NCI-H1694 treated with DMSO at 0.1 percent for 48 hours (cell line): ENCODE measurements at regions not wholly inside any gene's neighbourhood (a gene's known extent, or its start where the extent isn't known, plus 50 kb on each side); places are given as distances from the start of the nearest gene placed in this dataset.

Experiments
- DNase-seq: peaks from one replicate; lab custom pipeline; 2025; lab: John Stamatoyannopoulos, UW

GRCh38 chr6:141451511-141452353 is 681.0 kb upstream of the GJE1 start:
- DNase-seq: no peak

GRCh38 chr6:141451181-141451510 is 681.6 kb upstream of the GJE1 start:
- DNase-seq: no peak

- DNase-seq: no peak
Observed at GRCh38 chr6:141445928-141446628, 686.6 kb upstream of the GJE1 start.

GRCh38 chr6:141443668-141444289 is 688.9 kb upstream of the GJE1 start:
- DNase-seq: no peak

DNA sequence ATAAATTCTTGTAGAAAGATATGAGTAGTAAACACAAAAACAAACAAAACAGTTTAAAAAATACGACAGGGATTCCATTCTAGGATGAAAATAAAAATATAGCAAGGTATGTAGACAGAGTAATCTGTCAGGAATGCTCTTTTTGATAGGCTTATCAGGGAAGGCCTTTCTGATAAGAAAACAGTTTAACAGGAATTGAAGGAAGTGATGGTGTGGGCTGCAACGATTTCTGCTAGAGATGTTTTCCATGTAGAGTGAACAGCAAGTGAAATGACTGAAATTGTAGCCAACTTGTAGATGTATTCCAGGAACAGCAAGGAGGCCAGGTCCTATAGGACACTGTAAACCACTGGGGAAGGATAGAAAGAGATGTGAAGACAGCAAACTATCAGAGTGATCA is 689.7 kb upstream of the GJE1 start:
- no peak for DNase-seq

DNA sequence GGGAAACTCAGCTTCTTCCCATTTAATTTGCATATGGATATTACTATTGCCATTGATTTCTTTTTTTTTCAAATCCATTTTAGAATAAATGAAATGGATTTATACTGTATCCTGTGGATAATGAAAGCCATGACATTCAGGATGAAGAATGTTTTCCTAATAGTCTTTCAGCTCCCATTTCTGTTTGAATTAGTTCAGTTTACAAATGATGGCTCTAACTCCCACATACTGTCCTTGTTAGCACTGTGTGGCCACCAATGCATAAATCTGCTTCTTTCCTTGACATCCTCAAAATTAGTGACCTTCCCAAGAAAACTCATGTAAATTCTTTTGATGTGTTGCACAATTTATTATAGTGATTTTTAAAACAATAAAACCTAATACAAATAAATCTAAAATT is 693.2 kb upstream of the GJE1 start:
- no peak for DNase-seq

- DNase-seq: no peak
Observed at GRCh38 chr6:141437685-141438084, 695.0 kb upstream of the GJE1 start.

GRCh38 chr6:141437011-141437410 is 695.7 kb upstream of the GJE1 start:
- no peak for DNase-seq

GRCh38 chr6:141426400-141426980 is 706.2 kb upstream of the GJE1 start:
- DNase-seq: no peak

DNA sequence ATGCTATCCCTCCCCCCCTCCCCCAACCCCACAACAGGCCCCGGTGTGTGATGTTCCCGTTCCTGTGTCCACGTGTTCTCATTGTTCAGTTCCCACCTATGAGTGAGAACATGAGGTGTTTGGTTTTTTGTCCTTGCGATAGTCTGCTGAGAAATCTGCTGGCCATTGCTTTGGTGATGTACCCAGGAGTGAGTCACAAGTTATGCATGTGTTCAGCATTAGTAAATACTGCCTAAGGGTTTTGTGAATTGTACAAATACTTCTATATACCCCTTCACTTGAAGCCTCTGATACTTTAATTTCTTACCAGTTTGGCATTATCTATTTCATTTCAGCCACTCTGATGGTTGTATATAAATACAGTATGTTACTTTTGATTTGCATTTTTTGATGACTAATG is 711.3 kb upstream of the GJE1 start:
- no peak for DNase-seq

GRCh38 chr6:141418076-141418475 is 714.6 kb upstream of the GJE1 start:
- DNase-seq: no peak

DNA sequence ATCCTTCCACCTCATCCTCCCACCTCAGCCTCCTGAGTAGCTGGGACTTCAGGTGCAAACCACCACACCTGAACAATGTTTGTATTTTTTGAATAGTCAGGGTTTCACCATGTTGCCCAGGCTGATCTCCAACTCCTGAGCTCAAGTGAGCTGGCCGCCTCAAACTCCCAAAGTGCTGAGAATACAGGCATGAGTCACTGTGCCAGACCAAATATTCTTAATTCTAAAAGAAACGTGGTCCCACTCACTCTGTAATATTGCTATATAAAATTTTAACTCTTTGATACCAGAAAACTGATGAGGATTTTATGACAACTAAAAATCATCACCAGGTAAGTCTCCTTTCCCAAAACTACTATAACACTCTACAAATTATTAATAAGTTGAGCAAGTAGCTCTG is 716.8 kb upstream of the GJE1 start:
- no peak for DNase-seq

DNA sequence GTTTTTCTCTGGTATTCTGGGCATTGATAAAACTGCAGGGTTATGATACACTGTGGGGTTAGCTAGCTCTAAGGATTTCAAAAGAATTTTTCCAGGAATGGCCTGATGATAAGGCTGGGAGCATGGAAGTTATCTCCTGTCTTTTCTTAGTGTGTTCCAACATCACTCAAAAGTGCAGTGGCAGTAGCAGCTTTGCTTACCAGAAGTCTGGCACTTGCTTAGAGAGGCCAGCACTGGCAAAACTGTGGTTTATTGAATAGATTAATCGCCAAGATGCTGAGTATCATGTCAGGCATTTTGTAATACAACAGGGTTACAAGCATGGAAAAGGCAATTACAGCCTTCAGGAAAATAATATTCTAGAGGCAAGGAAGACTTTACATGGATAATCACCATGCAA is 719.5 kb upstream of the GJE1 start:
- no peak for DNase-seq

DNA sequence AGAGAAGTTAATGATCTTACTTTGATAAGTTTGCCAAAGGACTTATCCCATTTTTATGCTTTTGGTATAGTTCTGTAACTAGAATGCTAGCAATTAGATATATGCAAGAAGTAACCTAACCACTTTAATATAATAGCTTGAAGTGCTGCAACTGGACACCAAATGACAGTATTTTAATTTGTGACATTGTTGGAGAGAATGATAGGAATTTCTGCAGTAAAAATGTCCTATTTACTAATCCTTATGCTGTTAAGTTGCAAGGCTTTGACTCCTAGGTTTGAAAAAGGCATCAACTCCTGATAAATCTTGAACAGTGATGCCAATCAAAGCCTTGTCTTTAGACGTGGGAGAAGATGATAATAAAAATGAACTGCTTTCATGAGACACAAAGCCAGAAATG is 726.0 kb upstream of the GJE1 start:
- no peak for DNase-seq

DNA sequence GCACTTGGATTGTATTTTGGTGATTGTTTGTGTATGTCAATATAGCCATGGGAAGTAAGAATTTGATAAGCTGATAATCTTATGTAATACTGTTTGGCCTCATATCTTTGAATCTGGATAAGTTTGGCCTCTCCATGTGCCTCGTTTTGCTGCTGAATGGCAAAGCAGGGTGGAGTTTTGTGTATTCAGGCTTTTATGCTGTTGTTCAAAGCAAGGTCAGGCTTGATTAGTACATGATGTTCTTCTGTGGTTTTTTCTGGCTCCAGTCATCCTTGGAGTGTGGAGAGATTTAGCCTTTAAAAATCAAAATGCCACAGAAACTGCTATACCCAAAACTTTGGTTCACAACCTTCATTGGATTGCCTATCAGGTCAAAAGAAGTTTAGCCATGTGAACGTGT is 728.9 kb upstream of the GJE1 start:
- no peak for DNase-seq

DNA sequence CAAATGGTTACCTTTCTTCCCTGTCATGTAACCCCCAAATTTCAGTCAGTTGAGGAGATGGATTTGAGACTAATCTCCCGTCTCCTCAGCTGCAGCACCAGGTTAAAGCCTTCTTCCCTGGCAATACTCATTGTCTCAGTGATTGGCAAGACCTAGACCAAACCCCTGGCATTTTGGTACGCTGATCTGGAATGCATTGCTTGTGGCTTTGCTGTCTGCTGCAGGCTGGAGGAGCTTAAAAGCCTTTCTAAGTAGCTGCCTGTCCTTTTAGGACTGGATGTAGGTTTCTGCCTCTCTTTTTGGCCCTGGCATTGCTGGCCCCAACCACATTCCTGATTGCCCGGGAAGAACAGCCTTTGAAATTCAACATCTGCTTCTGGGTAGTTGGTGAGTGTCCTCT is 729.6 kb upstream of the GJE1 start:
- no peak for DNase-seq

- no peak for DNase-seq
Observed at GRCh38 chr6:141402489-141402888, 730.2 kb upstream of the GJE1 start.

DNA sequence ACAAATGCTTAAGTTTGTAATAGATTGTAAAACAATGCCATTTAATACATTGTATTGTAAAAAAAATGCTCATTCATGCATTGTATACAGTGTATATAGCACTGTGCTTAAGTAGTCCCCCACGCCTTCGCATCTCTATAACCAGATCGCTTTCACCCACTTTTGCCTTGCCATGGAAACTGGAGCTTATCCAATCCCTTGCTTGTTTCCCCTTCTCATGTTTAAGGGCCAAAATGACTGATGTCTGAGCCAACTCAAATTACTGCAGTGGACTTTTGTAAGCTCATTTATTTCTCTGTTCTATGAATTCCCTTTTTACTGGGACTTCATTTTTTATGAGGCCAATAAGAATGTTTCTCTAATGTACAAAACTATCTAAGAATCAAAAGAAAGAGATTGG is 730.9 kb upstream of the GJE1 start:
- DNase-seq: no peak

DNA sequence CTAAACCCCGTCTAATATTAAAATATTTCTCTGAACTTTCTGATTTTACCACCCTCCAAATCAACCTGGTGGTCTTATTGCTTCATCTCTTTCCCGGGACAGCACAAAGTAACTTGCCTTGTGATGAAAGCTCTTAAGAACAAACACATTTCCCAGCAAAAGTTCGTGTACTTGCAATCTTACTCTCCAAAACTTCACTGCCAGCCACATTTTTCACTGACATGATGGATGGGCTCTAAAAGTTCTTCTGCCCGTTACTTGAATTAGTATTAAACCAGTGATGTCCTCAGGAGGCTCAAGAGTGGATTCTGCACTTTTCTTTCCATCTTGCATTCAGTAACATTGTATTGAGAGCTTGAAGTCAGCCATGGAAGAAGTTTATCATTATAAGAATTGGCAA is 731.6 kb upstream of the GJE1 start:
- no peak for DNase-seq

GRCh38 chr6:141398949-141399348 is 733.8 kb upstream of the GJE1 start:
- no peak for DNase-seq

DNA sequence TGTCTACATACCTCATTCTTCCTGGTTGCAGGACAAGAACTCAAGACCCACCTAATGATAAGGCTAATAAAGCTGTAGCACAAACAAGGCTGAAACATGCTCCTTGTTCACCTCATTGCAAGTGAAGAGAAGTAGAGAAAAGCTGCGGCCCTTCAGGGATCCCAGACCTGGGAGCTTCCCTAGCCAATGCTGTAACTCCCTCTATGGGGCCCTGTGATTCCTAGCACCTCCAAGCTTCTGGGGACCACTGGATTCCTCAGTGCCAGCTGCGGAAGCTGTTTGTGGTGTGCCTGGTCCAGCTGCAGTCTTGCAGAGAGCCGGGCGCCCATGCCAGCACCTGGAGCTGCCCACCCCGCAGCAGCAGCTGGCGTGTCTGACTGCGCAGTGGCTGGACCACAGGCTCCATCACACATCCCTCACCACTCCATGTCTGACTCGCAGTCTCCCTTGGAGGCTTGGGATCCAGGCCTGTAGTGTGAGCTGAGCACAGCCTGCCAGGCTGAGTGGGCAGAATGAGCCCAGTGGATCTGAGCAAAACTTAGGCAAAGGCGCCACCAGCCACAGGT is 737.2 kb upstream of the GJE1 start:
- DNase-seq: no peak

DNA sequence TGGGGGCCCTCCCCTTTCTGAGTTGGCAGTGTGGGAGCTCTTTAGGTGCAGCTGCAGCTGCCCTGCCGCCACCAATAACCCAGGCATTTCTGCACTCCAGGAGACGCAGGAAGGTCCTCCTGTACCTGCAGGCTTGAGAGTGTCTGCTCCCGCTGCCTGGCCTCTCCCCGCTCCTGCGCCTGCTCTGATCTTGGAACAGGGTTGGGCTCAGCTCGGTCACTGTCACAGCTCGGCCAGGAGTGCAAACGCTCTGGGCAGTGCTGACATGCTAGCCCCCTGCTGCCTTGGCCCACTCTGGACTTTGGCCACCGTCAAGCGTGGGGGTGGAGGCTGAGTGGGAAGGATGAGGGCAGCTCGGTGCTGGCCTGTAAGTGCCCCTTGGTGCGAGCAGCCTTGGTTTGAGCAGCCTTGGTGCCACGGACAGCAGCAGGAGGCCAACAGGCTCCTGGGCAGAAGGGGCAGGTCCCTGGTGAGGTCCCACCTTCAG is 738.1 kb upstream of the GJE1 start:
- no peak for DNase-seq
